Renal pelvis (tissue), 1 donor: ENCODE measurements at regions not wholly inside any gene's neighbourhood (a gene's known extent, or its start where the extent isn't known, plus 50 kb on each side); places are given as distances from the start of the nearest gene placed in this dataset.

ENCODE experiments used
- DNase-seq: peaks from one replicate; pipeline ENCODE4 v3.0.0-alpha.2; 2013

- no peak for DNase-seq
Measured at GRCh38 chr12:107277855-107278254, 184.5 kb upstream of the CRY1 start.

- no peak for DNase-seq
Measured at GRCh38 chr12:107282628-107283027, 189.3 kb upstream of the CRY1 start.

GRCh38 chr12:107283652-107284051, 190.3 kb upstream of the CRY1 start:
- DNase-seq: no peak

- DNase-seq: no peak
Measured at GRCh38 chr12:107284692-107285091, 191.3 kb upstream of the CRY1 start.

GRCh38 chr12:107287436-107288413, 194.4 kb upstream of the CRY1 start:
- no peak for DNase-seq

GRCh38 chr12:107288414-107289127, 195.2 kb upstream of the CRY1 start:
- no peak for DNase-seq

GRCh38 chr12:107291018-107291417, 197.7 kb upstream of the CRY1 start:
- no peak for DNase-seq

GRCh38 chr12:107296681-107297089, 203.3 kb upstream of the CRY1 start:
- DNase-seq: no peak

- no peak for DNase-seq
Measured at GRCh38 chr12:107302649-107303341, 209.4 kb upstream of the CRY1 start.

GRCh38 chr12:107304588-107305532, 211.5 kb upstream of the CRY1 start:
- no peak for DNase-seq

- DNase-seq: no peak
Measured at GRCh38 chr12:107306141-107306659, 212.9 kb upstream of the CRY1 start.

GRCh38 chr12:107308310-107308709, 215.0 kb upstream of the CRY1 start:
- DNase-seq: no peak

GRCh38 chr12:107309020-107309419, 215.7 kb upstream of the CRY1 start:
- DNase-seq: no peak

- peak; percentile 14 for DNase-seq
Measured at GRCh38 chr12:107310621-107311020, 217.3 kb upstream of the CRY1 start.

GRCh38 chr12:107311682-107312081, 218.3 kb upstream of the CRY1 start:
- DNase-seq: no peak

GRCh38 chr12:107317751-107318555, 224.6 kb upstream of the CRY1 start:
- DNase-seq: peak; percentile 88

- DNase-seq: no peak
Measured at GRCh38 chr12:107318556-107318805, 225.1 kb upstream of the CRY1 start.

- no peak for DNase-seq
Measured at GRCh38 chr12:107318806-107319532, 225.6 kb upstream of the CRY1 start.

GRCh38 chr12:107319533-107320032, 226.2 kb upstream of the CRY1 start:
- DNase-seq: no peak
